ENCODE measurements at regions not wholly inside any gene's neighbourhood (a gene's known extent, or its start where the extent isn't known, plus 50 kb on each side); places are given as distances from the start of the nearest gene placed in this dataset.

DNA sequence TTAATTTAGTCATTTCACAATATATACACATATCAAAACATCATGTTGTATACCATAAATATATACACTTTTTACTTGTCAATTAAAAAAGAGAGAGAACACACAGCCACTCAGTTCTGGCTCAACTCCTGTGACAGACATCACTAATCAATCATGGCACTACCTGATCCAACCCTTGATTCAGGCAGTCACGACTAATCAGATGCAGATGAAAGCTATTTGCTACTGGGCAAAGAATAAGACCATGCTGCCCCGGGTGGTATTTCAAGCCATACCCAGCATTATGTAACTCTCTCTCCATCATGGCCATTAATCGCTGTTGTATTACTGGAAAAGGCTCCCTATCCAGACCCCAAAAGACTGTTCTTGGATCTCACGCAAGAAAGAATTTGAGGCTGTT is 345.7 kb downstream of the HAPSTR1 start:
- TF ChIP-seq CTCF (IDR thresholded peaks at IDR 0.05; ENCODE audit: insufficient read depth, low read length) (no peak), SPI1 (IDR thresholded peaks at IDR 0.05; ENCODE audit: borderline replicate concordance, low read depth) (no peak), GABPA (IDR thresholded peaks at IDR 0.05; ENCODE audit: low read depth) (no peak)
